Neural cell (in vitro differentiated cells): ENCODE measurements at regions not wholly inside any gene's neighbourhood (a gene's known extent, or its start where the extent isn't known, plus 50 kb on each side); places are given as distances from the start of the nearest gene placed in this dataset.

Source experiments
- H2AFZ ChIP-seq: fragments of 200-600, 300-800 bp; sonication (generic), shearing (Covaris generic); 2 replicates; pipeline ENCODE4 v1.6.0; 2014; ENCODE audit warnings: low read depth, mild to moderate bottlenecking, antibody characterized with exemption, low read length, moderate library complexity
- H3F3A ChIP-seq: fragments of 200-600 bp; shearing (Covaris generic); 2 replicates; pipeline ENCODE4 v1.6.1; 2016; ENCODE audit warnings: mild to moderate bottlenecking, moderate library complexity, mixed read lengths, antibody characterized with exemption, low read length; ENCODE audit not compliant: insufficient read depth, poor library complexity, severe bottlenecking
- H3K27ac ChIP-seq: fragments of 200-600, 300-800 bp; sonication (generic), shearing (Covaris generic); 2 replicates; pipeline ENCODE4 v1.5.1; 2014; ENCODE audit warnings: mild to moderate bottlenecking, low read length, moderate library complexity
- H3K27me3 ChIP-seq: fragments of 300-800, 200-600 bp; sonication (generic), shearing (Covaris generic); 2 replicates; pipeline ENCODE4 v1.6.0; 2014; ENCODE audit warnings: mild to moderate bottlenecking, low read depth, low read length, moderate library complexity; ENCODE audit not compliant: insufficient read depth
- H3K36me3 ChIP-seq: fragments of 300-800, 200-600 bp; sonication (generic), shearing (Covaris generic); 2 replicates; pipeline ENCODE4 v1.5.1; 2014; ENCODE audit warnings: mild to moderate bottlenecking, antibody characterized with exemption, low read length, moderate library complexity; ENCODE audit not compliant: insufficient read depth
- H3K4me2 ChIP-seq: fragments of 300-800, 200-600 bp; sonication (generic), shearing (Covaris generic); 2 replicates; pipeline ENCODE4 v1.6.0; 2014; ENCODE audit warnings: mild to moderate bottlenecking, low read length
- H3K4me3 ChIP-seq: fragments of 300-800, 200-600 bp; sonication (generic), shearing (Covaris generic); 2 replicates; pipeline ENCODE4 v1.5.1; 2014; ENCODE audit warnings: mild to moderate bottlenecking, low read length, moderate library complexity
- H3K79me2 ChIP-seq: fragments of 200-600 bp; shearing (Covaris generic); replicated peaks from 2 replicates; pipeline ENCODE4 v1.6.0; 2014; ENCODE audit warnings: mild to moderate bottlenecking, low read length, moderate library complexity; ENCODE audit not compliant: insufficient read depth
- H3K9ac ChIP-seq: fragments of 300-800, 200-600 bp; sonication (generic), shearing (Covaris generic); 2 replicates; pipeline ENCODE4 v1.6.1; 2016; ENCODE audit warnings: mild to moderate bottlenecking, low read length, mixed read lengths
- H3K9me2 ChIP-seq: fragments of 200-600 bp; shearing (Covaris generic); 2 replicates; pipeline ENCODE4 v1.6.1; 2016; ENCODE audit warnings: mild to moderate bottlenecking, low read length, mixed read lengths; ENCODE audit not compliant: insufficient read depth
- H3K9me3 ChIP-seq: fragments of 200-600, 300-800 bp; sonication (generic), shearing (Covaris generic); 2 replicates; pipeline ENCODE4 v1.6.1; 2016; ENCODE audit warnings: mild to moderate bottlenecking, mixed run types, low read length, moderate library complexity, mixed read lengths
- H4K20me1 ChIP-seq: fragments of 200-600 bp; shearing (Covaris generic); 2 replicates; pipeline ENCODE4 v1.6.1; 2016; ENCODE audit warnings: mild to moderate bottlenecking, mixed run types; ENCODE audit not compliant: insufficient read depth
- CTCF ChIP-seq: fragments of 450-650 bp; IDR thresholded peaks from 2 replicates; pipeline ENCODE4 v1.5.1; 2014; ENCODE audit warnings: antibody characterized with exemption, mild to moderate bottlenecking, moderate library complexity; ENCODE audit not compliant: poor library complexity, severe bottlenecking
- EP300 ChIP-seq: fragments of 450-650 bp; conservative IDR thresholded peaks from 2 replicates; pipeline ENCODE4 v1.6.1; 2014; ENCODE audit warnings: antibody characterized with exemption, mild to moderate bottlenecking, moderate library complexity; ENCODE audit not compliant: poor library complexity, severe bottlenecking
- EZH2 ChIP-seq: fragments of 200-600, 300-800 bp; shearing (Covaris generic), sonication (generic); IDR thresholded peaks from 2 replicates; pipeline ENCODE4 v1.6.1; 2014; ENCODE audit warnings: antibody characterized with exemption, low read length, borderline replicate concordance, mild to moderate bottlenecking; ENCODE audit not compliant: insufficient read depth, poor library complexity, severe bottlenecking
- MXI1 ChIP-seq: fragments of 450-650 bp; conservative IDR thresholded peaks from 2 replicates; pipeline ENCODE4 v1.6.1; 2014; ENCODE audit warnings: antibody characterized with exemption, mild to moderate bottlenecking; ENCODE audit not compliant: poor library complexity, severe bottlenecking
- POLR2AphosphoS5 ChIP-seq: IDR thresholded peaks from 2 replicates; pipeline ENCODE4 v1.6.1; 2012
- RAD21 ChIP-seq: fragments of 450-650 bp; conservative IDR thresholded peaks from 2 replicates; pipeline ENCODE4 v1.6.1; 2014; ENCODE audit warnings: antibody characterized with exemption, mild to moderate bottlenecking, moderate library complexity
- REST ChIP-seq: IDR thresholded peaks from 2 replicates; pipeline ENCODE4 v1.6.1; 2012; ENCODE audit warnings: borderline replicate concordance
- SMC3 ChIP-seq: fragments of 450-650 bp; conservative IDR thresholded peaks from 2 replicates; pipeline ENCODE4 v1.6.1; 2014; ENCODE audit warnings: antibody characterized with exemption, mild to moderate bottlenecking, moderate library complexity; ENCODE audit not compliant: poor library complexity
- TAF1 ChIP-seq: IDR thresholded peaks from 2 replicates; pipeline ENCODE4 v1.6.1; 2012; ENCODE audit warnings: low read depth

GRCh38 chr16:82220541-82220940 lies 50.5 kb upstream of the MPHOSPH6 start:
- H3K4me3 ChIP-seq, result no peak overlapping the region
- no peak overlapping the region for H3K9ac ChIP-seq
- no peaks in the 10 kb centered on the region for H3K27me3 ChIP-seq
- H2AFZ ChIP-seq, result no peak overlapping the region
- no peaks in the 10 kb centered on the region for H3K36me3 ChIP-seq
- no peaks in the 10 kb centered on the region for H3K9me3 ChIP-seq
- no peaks in the 10 kb centered on the region for H3F3A ChIP-seq
- TF ChIP-seq POLR2AphosphoS5, result no peak
- TF ChIP-seq SMC3, result no peak
- no peak for TF ChIP-seq RAD21
- TF ChIP-seq EZH2, result no peak
- TF ChIP-seq REST, result no peak
- TF ChIP-seq TAF1, result no peak
- no peak for TF ChIP-seq MXI1
- no peak for TF ChIP-seq CTCF
- TF ChIP-seq EP300, result no peak
- H3K79me2 ChIP-seq, result no peaks in the 10 kb centered on the region
- no peak overlapping the region for H3K27ac ChIP-seq
- H3K4me2 ChIP-seq, result no peak overlapping the region
- H3K9me2 ChIP-seq, result no peaks in the 10 kb centered on the region
- no peaks in the 10 kb centered on the region for H4K20me1 ChIP-seq
